Neural cell (in vitro differentiated cells): ENCODE measurements at regions not wholly inside any gene's neighbourhood (a gene's known extent, or its start where the extent isn't known, plus 50 kb on each side); places are given as distances from the start of the nearest gene placed in this dataset.

Experiments used
- CTCF ChIP-seq: fragments of 450-650 bp; IDR thresholded peaks from 2 replicates; pipeline ENCODE4 v1.5.1; 2014; ENCODE audit warnings: antibody characterized with exemption, mild to moderate bottlenecking, moderate library complexity; ENCODE audit not compliant: poor library complexity, severe bottlenecking
- EP300 ChIP-seq: fragments of 450-650 bp; conservative IDR thresholded peaks from 2 replicates; pipeline ENCODE4 v1.6.1; 2014; ENCODE audit warnings: antibody characterized with exemption, mild to moderate bottlenecking, moderate library complexity; ENCODE audit not compliant: poor library complexity, severe bottlenecking
- EZH2 ChIP-seq: fragments of 200-600, 300-800 bp; shearing (Covaris generic), sonication (generic); IDR thresholded peaks from 2 replicates; pipeline ENCODE4 v1.6.1; 2014; ENCODE audit warnings: antibody characterized with exemption, low read length, borderline replicate concordance, mild to moderate bottlenecking; ENCODE audit not compliant: insufficient read depth, poor library complexity, severe bottlenecking
- POLR2AphosphoS5 ChIP-seq: IDR thresholded peaks from 2 replicates; pipeline ENCODE4 v1.6.1; 2012
- RAD21 ChIP-seq: fragments of 450-650 bp; conservative IDR thresholded peaks from 2 replicates; pipeline ENCODE4 v1.6.1; 2014; ENCODE audit warnings: antibody characterized with exemption, mild to moderate bottlenecking, moderate library complexity
- REST ChIP-seq: IDR thresholded peaks from 2 replicates; pipeline ENCODE4 v1.6.1; 2012; ENCODE audit warnings: borderline replicate concordance

- TF ChIP-seq CTCF = no peak
- no peak for TF ChIP-seq REST
- no peak for TF ChIP-seq RAD21
- TF ChIP-seq EP300 = no peak
- no peak for TF ChIP-seq EZH2
- no peak for TF ChIP-seq POLR2AphosphoS5
Measured at GRCh38 chr20:60543598-60543997, 585.4 kb downstream of the CDH26 start.
